CD4-positive, alpha-beta T cell treated with Interleukin-15 for 1 hour (primary cell): ENCODE measurements at regions not wholly inside any gene's neighbourhood (a gene's known extent, or its start where the extent isn't known, plus 50 kb on each side); places are given as distances from the start of the nearest gene placed in this dataset.
A peak's percentile ranks its signal among the peaks of the same experiment; 100 is the strongest.

Experiments
- DNase-seq: peaks from one replicate; pipeline ENCODE4 v3.0.0-alpha.2; 2020

GRCh38 chr22:23522623-23523251 lies 57.4 kb downstream of the IGLL1 start:
- no peak for DNase-seq

GRCh38 chr22:23521441-23522113 lies 58.5 kb downstream of the IGLL1 start:
- DNase-seq: peak; percentile 87

GRCh38 chr22:23520863-23521440 lies 59.1 kb downstream of the IGLL1 start:
- DNase-seq: no peak

- DNase-seq: no peak
Observed at GRCh38 chr22:23519442-23520157, 60.5 kb downstream of the IGLL1 start.

GRCh38 chr22:23518376-23519187 lies 61.5 kb downstream of the IGLL1 start:
- no peak for DNase-seq

- no peak for DNase-seq
Observed at GRCh38 chr22:23517804-23518375, 62.2 kb downstream of the IGLL1 start.

GRCh38 chr22:23516304-23516703 lies 63.8 kb downstream of the IGLL1 start:
- DNase-seq: no peak

- no peak for DNase-seq
Observed at GRCh38 chr22:23514322-23515038, 65.6 kb downstream of the IGLL1 start.

- no peak for DNase-seq
Observed at GRCh38 chr22:23513705-23514104, 66.4 kb downstream of the IGLL1 start.

GRCh38 chr22:23513133-23513532 lies 67.0 kb downstream of the IGLL1 start:
- no peak for DNase-seq

GRCh38 chr22:23512721-23513120 lies 67.4 kb downstream of the IGLL1 start:
- DNase-seq: no peak

- no peak for DNase-seq
Observed at GRCh38 chr22:23512348-23512705, 67.8 kb downstream of the IGLL1 start.

GRCh38 chr22:23511627-23512347 lies 68.3 kb downstream of the IGLL1 start:
- DNase-seq: no peak

- DNase-seq: no peak
Observed at GRCh38 chr22:23509571-23510302, 70.4 kb downstream of the IGLL1 start.

GRCh38 chr22:23504516-23504915 lies 75.6 kb downstream of the IGLL1 start:
- no peak for DNase-seq

- DNase-seq: no peak
Observed at GRCh38 chr22:23503736-23504440, 76.2 kb downstream of the IGLL1 start.

GRCh38 chr22:23503142-23503541 lies 76.9 kb downstream of the IGLL1 start:
- no peak for DNase-seq

GRCh38 chr22:23501708-23502107 lies 78.4 kb downstream of the IGLL1 start:
- no peak for DNase-seq

- DNase-seq: no peak
Observed at GRCh38 chr22:23501261-23501619, 78.8 kb downstream of the IGLL1 start.
